Neural progenitor cell (in vitro differentiated cells): ENCODE measurements at regions not wholly inside any gene's neighbourhood (a gene's known extent, or its start where the extent isn't known, plus 50 kb on each side); places are given as distances from the start of the nearest gene placed in this dataset.

Source experiments
- DNase-seq: peaks from one replicate; pipeline ENCODE4 v3.0.0-alpha.2; 2016; ENCODE audit warnings: low spot score
- H2AFZ ChIP-seq: fragments of 200-600 bp; sonication (generic); replicated peaks from 2 replicates; pipeline ENCODE4 v1.6.1; 2016; ENCODE audit warnings: antibody characterized with exemption
- H3F3A ChIP-seq: fragments of 200-600 bp; sonication (generic); 2 replicates; pipeline ENCODE4 v1.6.1; 2016; ENCODE audit warnings: antibody characterized with exemption, low read depth
- H3K27ac ChIP-seq: fragments of 200-600 bp; sonication (generic); 2 replicates; pipeline ENCODE4 v1.5.1; 2016; ENCODE audit warnings: mild to moderate bottlenecking
- H3K27me3 ChIP-seq: fragments of 200-600 bp; sonication (generic); 2 replicates; pipeline ENCODE4 v1.6.1; 2016; ENCODE audit warnings: mild to moderate bottlenecking, moderate library complexity
- H3K36me3 ChIP-seq: fragments of 200-600 bp; sonication (generic); 2 replicates; pipeline ENCODE4 v1.5.1; 2016
- H3K4me1 ChIP-seq: fragments of 200-600 bp; sonication (generic); 2 replicates; pipeline ENCODE4 v1.6.1; 2016; ENCODE audit warnings: mixed run types
- H3K4me2 ChIP-seq: fragments of 200-600 bp; sonication (generic); 2 replicates; pipeline ENCODE4 v1.6.1; 2016
- H3K4me3 ChIP-seq: fragments of 200-600 bp; sonication (generic); 2 replicates; pipeline ENCODE4 v1.5.1; 2016
- H3K79me2 ChIP-seq: fragments of 200-600 bp; sonication (generic); 2 replicates; pipeline ENCODE4 v1.6.1; 2016; ENCODE audit warnings: low read depth
- H3K9ac ChIP-seq: fragments of 200-600 bp; sonication (generic); 2 replicates; pipeline ENCODE4 v1.6.1; 2016
- H3K9me3 ChIP-seq: fragments of 200-600 bp; sonication (generic); 2 replicates; pipeline ENCODE4 v1.5.1; 2016; ENCODE audit warnings: low read depth
- H4K20me1 ChIP-seq: fragments of 200-600 bp; sonication (generic); 2 replicates; pipeline ENCODE4 v1.6.1; 2016; ENCODE audit warnings: low read depth
- H3K27ac Mint-ChIP-seq: 3 replicates; pipeline ENCODE4 v1.8.0; 2021; ENCODE audit warnings: mixed read lengths
- H3K27me3 Mint-ChIP-seq: 2 replicates; pipeline ENCODE4 v1.8.0; 2022; ENCODE audit warnings: low read depth, mild to moderate bottlenecking, inconsistent platforms, moderate library complexity, mixed read lengths; ENCODE audit not compliant: insufficient read depth
- H3K36me3 Mint-ChIP-seq: 3 replicates; pipeline ENCODE4 v1.8.0; 2021; ENCODE audit warnings: mixed read lengths
- H3K4me1 Mint-ChIP-seq: 3 replicates; pipeline ENCODE4 v1.8.0; 2021; ENCODE audit warnings: mixed read lengths
- H3K4me3 Mint-ChIP-seq: 3 replicates; pipeline ENCODE4 v1.8.0; 2021; ENCODE audit warnings: mild to moderate bottlenecking, moderate library complexity, mixed read lengths
- H3K9me3 Mint-ChIP-seq: 3 replicates; pipeline ENCODE4 v1.8.0; 2020; ENCODE audit warnings: mixed read lengths
- EZH2 ChIP-seq: fragments of 200-600 bp; sonication (generic); IDR thresholded peaks from 2 replicates; pipeline ENCODE4 v1.6.1; 2017; ENCODE audit warnings: antibody characterized with exemption, mild to moderate bottlenecking, moderate library complexity
- EZH2phosphoT487 ChIP-seq: fragments of 200-600 bp; sonication (generic); IDR thresholded peaks from 2 replicates; pipeline ENCODE4 v1.6.1; 2017; ENCODE audit warnings: antibody characterized with exemption
- TF ChIP-seq, protein P1 (sequence below): fragments of 200-600 bp; sonication (generic); IDR thresholded peaks from 2 replicates; pipeline ENCODE4 v1.5.1; 2017; ENCODE audit warnings: antibody characterized with exemption, mild to moderate bottlenecking

DNA sequence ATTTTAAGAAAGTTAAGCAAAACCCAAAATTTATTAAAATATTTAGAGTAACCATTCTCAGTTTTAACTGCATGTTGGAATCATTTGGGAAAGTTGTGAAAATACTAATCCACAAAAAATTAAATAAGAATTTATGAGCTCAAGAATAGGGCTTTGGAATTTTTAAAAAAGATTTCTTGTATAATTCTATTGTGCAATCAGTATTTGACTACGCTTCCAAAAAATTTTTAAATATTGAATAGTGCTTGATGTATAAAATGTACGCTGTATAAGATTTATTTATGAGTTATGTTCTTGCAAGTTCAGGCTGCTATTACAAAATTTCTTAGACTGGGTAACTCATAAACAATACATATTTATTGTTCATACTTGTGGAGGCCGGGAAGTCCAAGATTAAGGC is 571.7 kb downstream of the MMUT start:
- Histone ChIP-seq H3K36me3 (no peaks in the 10 kb centered on the region), H3K79me2 (no peaks in the 10 kb centered on the region), H3K9ac (no peak overlapping the region), H3K27me3 (no peaks in the 10 kb centered on the region), H4K20me1 (no peaks in the 10 kb centered on the region), H3K9me3 (no peaks in the 10 kb centered on the region), H3K4me3 (no peak overlapping the region), H3K27ac (no peak overlapping the region), H3F3A (no peaks in the 10 kb centered on the region), H3K4me1 (no peaks in the 10 kb centered on the region), H2AFZ (no peak overlapping the region), H3K4me2 (no peak overlapping the region)
- Mint-ChIP-seq H3K27me3 (no peaks in the 10 kb centered on the region), H3K4me3 (no peak overlapping the region), H3K9me3 (no peaks in the 10 kb centered on the region), H3K36me3 (no peaks in the 10 kb centered on the region), H3K27ac (no peak overlapping the region), H3K4me1 (no peaks in the 10 kb centered on the region)
- DNase-seq: no peak
- TF ChIP-seq, protein P1, sequence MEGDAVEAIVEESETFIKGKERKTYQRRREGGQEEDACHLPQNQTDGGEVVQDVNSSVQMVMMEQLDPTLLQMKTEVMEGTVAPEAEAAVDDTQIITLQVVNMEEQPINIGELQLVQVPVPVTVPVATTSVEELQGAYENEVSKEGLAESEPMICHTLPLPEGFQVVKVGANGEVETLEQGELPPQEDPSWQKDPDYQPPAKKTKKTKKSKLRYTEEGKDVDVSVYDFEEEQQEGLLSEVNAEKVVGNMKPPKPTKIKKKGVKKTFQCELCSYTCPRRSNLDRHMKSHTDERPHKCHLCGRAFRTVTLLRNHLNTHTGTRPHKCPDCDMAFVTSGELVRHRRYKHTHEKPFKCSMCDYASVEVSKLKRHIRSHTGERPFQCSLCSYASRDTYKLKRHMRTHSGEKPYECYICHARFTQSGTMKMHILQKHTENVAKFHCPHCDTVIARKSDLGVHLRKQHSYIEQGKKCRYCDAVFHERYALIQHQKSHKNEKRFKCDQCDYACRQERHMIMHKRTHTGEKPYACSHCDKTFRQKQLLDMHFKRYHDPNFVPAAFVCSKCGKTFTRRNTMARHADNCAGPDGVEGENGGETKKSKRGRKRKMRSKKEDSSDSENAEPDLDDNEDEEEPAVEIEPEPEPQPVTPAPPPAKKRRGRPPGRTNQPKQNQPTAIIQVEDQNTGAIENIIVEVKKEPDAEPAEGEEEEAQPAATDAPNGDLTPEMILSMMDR: no peak
- TF ChIP-seq EZH2phosphoT487: no peak
- no peak for TF ChIP-seq EZH2

DNA sequence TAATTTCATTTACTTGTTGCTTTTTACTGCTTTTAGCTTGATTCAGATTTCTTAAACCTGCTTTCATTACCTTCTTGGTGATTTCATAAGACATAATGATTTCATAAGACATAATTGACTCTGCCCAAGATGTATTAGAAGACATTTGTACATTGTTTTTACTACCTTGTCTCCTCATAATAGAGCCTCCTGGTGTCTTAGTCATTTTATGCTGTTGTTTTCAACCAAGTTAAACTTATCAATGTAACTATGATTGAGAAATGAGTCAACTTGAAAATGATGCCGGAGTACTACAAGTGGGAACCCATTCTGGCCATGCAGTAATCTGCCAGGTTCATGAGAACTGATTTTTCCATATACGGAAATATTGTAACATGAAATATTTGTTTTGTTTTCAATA is 573.6 kb downstream of the MMUT start:
- Mint-ChIP-seq H3K9me3 (no peaks in the 10 kb centered on the region), H3K27me3 (no peaks in the 10 kb centered on the region), H3K27ac (no peak overlapping the region), H3K4me1 (no peaks in the 10 kb centered on the region), H3K4me3 (no peak overlapping the region), H3K36me3 (no peaks in the 10 kb centered on the region)
- H3K9me3 ChIP-seq: no peaks in the 10 kb centered on the region
- no peaks in the 10 kb centered on the region for H3F3A ChIP-seq
- no peak overlapping the region for H3K9ac ChIP-seq
- H3K4me1 ChIP-seq: no peaks in the 10 kb centered on the region
- H3K27ac ChIP-seq: no peak overlapping the region
- TF ChIP-seq EZH2phosphoT487 (no peak), EZH2 (no peak)
- TF ChIP-seq, protein P1: no peak
- no peak overlapping the region for H3K4me2 ChIP-seq
- no peak overlapping the region for H3K4me3 ChIP-seq
- H2AFZ ChIP-seq: no peak overlapping the region
- DNase-seq: no peak
- H4K20me1 ChIP-seq: no peaks in the 10 kb centered on the region
- no peaks in the 10 kb centered on the region for H3K79me2 ChIP-seq
- no peaks in the 10 kb centered on the region for H3K36me3 ChIP-seq
- no peaks in the 10 kb centered on the region for H3K27me3 ChIP-seq

DNA sequence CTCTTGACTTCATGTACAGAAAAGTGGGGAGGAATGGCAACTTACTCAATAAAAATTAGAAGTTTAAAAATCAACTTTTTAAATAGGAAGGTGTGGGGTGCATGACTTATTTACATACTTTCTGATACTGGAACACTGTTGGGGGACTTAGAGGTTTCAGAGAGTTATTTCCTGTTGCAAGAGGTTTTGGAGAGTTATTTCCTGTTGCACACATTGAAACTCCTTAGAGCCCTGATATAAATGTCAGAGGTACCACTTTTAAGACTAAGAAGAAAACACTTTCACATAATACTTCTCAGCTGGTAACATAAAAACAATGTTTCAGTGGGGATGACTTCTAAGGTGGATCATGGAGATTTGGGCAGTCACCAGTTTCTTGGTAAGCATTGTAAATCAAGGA is 579.9 kb downstream of the MMUT start:
- H3K4me3 ChIP-seq: no peak overlapping the region
- no peaks in the 10 kb centered on the region for H3K27me3 ChIP-seq
- no peaks in the 10 kb centered on the region for H3K4me1 ChIP-seq
- no peaks in the 10 kb centered on the region for H3F3A ChIP-seq
- peaks cover 4% of the 10 kb centered on the region for H3K4me1 Mint-ChIP-seq
- no peak overlapping the region for H3K9ac ChIP-seq
- no peaks in the 10 kb centered on the region for H3K9me3 ChIP-seq
- H3K27ac Mint-ChIP-seq: no peak overlapping the region
- no peaks in the 10 kb centered on the region for H3K27me3 Mint-ChIP-seq
- DNase-seq: no peak
- H3K4me3 Mint-ChIP-seq: no peak overlapping the region
- no peaks in the 10 kb centered on the region for H3K36me3 Mint-ChIP-seq
- no peaks in the 10 kb centered on the region for H3K9me3 Mint-ChIP-seq
- no peak overlapping the region for H3K27ac ChIP-seq
- no peak overlapping the region for H2AFZ ChIP-seq
- H4K20me1 ChIP-seq: no peaks in the 10 kb centered on the region
- no peaks in the 10 kb centered on the region for H3K36me3 ChIP-seq
- TF ChIP-seq EZH2phosphoT487 (no peak), EZH2 (no peak)
- TF ChIP-seq, protein P1: no peak
- H3K79me2 ChIP-seq: no peaks in the 10 kb centered on the region
- no peak overlapping the region for H3K4me2 ChIP-seq

DNA sequence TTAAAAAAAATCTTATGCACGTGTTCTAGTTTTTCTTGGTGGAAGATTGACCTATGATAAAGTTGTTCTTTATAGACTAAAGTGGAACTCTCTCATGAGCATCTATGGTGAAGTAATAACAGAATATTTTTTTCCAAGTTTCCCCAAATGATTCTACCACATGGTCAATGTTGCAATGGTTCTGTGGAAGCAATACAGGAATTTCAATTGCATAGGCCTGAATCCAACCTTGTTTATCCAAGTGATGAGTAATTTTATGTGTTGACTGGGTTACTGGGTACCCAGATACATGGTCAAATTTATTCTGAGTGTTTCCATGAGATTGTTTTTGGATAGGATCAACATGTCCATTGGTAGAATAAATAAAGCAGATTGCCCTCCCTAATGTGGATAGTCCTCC is 581.5 kb downstream of the MMUT start:
- no peak overlapping the region for H3K4me3 Mint-ChIP-seq
- Histone ChIP-seq H3K27me3 (no peaks in the 10 kb centered on the region), H2AFZ (no peak overlapping the region), H3K4me2 (no peak overlapping the region), H3K4me1 (no peaks in the 10 kb centered on the region), H3K9me3 (no peaks in the 10 kb centered on the region), H3F3A (no peaks in the 10 kb centered on the region), H3K9ac (no peak overlapping the region), H3K27ac (no peak overlapping the region), H3K79me2 (no peaks in the 10 kb centered on the region), H3K36me3 (no peaks in the 10 kb centered on the region), H4K20me1 (no peaks in the 10 kb centered on the region), H3K4me3 (no peak overlapping the region)
- TF ChIP-seq, protein P1: no peak
- TF ChIP-seq EZH2: no peak
- no peak for TF ChIP-seq EZH2phosphoT487
- H3K4me1 Mint-ChIP-seq: peaks cover 4% of the 10 kb centered on the region
- no peak overlapping the region for H3K27ac Mint-ChIP-seq
- no peaks in the 10 kb centered on the region for H3K36me3 Mint-ChIP-seq
- no peaks in the 10 kb centered on the region for H3K9me3 Mint-ChIP-seq
- no peak for DNase-seq
- H3K27me3 Mint-ChIP-seq: no peaks in the 10 kb centered on the region
